Fibroblast of mammary gland (primary cell): ENCODE measurements at regions not wholly inside any gene's neighbourhood (a gene's known extent, or its start where the extent isn't known, plus 50 kb on each side); places are given as distances from the start of the nearest gene placed in this dataset.

ENCODE experiments used
- DNase-seq: peaks from one replicate; pipeline ENCODE4 v3.0.0-alpha.2; 2010; ENCODE audit warnings: low read depth
- H3K4me3 ChIP-seq: 2 replicates; pipeline ENCODE4 v1.5.1; 2011; ENCODE audit warnings: low read depth, mild to moderate bottlenecking, low read length, moderate library complexity; ENCODE audit not compliant: control insufficient read depth
- TF ChIP-seq, protein P1 (sequence below): conservative IDR thresholded peaks from 2 replicates; pipeline ENCODE4 v1.5.1; 2011; ENCODE audit warnings: low read depth, low read length, inconsistent platforms; ENCODE audit not compliant: control insufficient read depth, insufficient read depth

DNA sequence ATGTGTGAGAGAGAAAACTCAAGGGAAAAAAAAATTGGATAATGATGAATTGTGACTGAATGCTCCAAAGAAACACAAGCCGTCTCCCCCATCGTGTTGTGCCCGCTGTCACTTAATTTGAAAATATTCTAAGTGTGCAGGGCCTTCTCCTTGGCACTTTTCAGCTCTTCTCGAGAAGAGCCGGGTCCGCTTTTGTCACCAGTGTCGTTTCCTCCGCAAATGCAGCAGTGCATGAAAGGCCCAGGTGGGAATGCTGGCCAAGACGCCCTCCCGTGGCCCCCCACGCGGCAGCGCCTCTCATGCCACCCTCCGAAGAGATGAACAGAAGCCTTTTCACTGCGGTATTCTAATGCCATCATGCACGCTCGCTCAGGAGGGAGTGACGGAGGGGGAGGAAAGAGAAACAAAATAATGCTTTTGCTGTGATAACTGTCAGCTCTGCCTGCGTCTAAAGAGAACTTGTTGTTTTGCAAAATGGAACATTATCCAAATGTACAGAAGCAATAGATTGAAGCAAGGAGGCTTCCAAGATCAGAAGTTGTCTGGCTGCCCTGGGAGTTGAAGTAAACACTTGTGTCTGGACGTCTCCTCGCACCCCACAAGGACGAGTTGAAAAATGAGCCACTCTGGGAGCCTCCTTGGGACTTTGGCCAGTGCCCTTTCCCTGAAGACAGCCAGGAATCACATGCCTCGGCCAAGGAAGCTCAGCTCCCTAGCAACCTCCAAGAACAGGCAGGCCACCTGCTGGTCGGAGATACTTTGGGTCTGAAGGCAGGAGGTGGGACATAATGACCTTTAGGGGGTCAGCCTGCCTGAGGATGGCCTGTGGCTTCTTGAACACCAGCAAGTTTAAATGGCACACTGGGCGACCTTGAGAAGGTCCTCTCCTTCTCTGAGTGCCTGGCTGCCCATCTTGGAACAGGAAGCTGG is 166.1 kb upstream of the ZC3H12A start:
- H3K4me3 ChIP-seq = no peak overlapping the region
- no peak for DNase-seq
- TF ChIP-seq, protein P1, sequence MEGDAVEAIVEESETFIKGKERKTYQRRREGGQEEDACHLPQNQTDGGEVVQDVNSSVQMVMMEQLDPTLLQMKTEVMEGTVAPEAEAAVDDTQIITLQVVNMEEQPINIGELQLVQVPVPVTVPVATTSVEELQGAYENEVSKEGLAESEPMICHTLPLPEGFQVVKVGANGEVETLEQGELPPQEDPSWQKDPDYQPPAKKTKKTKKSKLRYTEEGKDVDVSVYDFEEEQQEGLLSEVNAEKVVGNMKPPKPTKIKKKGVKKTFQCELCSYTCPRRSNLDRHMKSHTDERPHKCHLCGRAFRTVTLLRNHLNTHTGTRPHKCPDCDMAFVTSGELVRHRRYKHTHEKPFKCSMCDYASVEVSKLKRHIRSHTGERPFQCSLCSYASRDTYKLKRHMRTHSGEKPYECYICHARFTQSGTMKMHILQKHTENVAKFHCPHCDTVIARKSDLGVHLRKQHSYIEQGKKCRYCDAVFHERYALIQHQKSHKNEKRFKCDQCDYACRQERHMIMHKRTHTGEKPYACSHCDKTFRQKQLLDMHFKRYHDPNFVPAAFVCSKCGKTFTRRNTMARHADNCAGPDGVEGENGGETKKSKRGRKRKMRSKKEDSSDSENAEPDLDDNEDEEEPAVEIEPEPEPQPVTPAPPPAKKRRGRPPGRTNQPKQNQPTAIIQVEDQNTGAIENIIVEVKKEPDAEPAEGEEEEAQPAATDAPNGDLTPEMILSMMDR = no peak

DNA sequence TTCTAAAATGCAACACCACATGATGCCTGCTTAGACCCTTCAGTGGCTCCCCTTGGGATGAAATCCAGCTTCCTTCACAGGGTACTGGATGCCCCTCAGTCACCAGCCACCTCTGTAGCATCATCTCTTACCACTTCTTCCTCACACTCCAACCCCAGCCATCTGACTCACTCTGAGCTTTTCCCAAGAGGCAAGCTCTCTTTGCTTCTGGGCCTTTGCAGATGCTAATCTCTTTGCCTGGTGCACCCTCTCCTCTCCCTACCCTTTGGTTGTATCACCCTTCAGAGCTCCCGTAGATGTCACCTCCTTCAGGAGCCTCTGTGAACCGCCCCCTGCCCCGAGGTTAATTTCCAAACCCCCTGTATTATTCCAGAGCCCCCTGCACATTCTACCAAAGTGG is 164.8 kb upstream of the ZC3H12A start:
- TF ChIP-seq, protein P1 = no peak
- no peak overlapping the region for H3K4me3 ChIP-seq
- DNase-seq = no peak

- H3K4me3 ChIP-seq = no peak overlapping the region
- TF ChIP-seq, protein P1 = no peak
- DNase-seq = no peak
These were observed 164.3 kb upstream of the ZC3H12A start for GRCh38 chr1:37310064-37310463.

DNA sequence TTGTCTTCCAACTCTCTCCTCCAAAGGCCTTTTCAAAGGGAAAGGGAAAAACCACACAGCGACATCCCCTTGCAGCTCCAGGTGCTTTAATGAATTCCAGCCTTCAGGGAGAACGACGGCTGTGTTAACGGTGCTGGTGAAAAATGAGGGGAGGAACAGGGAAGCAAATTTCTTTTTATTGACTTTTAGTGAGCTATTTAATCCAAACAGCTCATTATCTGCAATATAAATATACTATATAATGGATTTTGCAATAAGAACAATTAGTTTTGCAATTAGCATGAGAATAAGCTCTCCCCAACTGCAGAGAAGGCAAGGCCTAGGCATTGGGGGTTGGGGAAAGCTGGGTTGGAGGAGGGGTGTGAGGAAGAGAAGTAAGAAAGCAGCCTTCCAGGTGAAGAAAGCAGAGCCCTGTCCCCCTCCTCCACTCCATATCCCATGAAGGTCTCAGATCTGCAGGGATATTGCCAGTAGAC is 159.0 kb upstream of the ZC3H12A start:
- no peak for DNase-seq
- TF ChIP-seq, protein P1 = no peak
- no peak overlapping the region for H3K4me3 ChIP-seq

GRCh38 chr1:37317870-37318467 is 156.4 kb upstream of the ZC3H12A start:
- H3K4me3 ChIP-seq = no peak overlapping the region
- DNase-seq = no peak
- TF ChIP-seq, protein P1 = no peak

GRCh38 chr1:37318490-37318889 is 155.9 kb upstream of the ZC3H12A start:
- TF ChIP-seq, protein P1 = no peak
- H3K4me3 ChIP-seq = no peak overlapping the region
- DNase-seq = no peak
